ENCODE measurements at regions not wholly inside any gene's neighbourhood (a gene's known extent, or its start where the extent isn't known, plus 50 kb on each side); places are given as distances from the start of the nearest gene placed in this dataset.

GRCh38 chr6:153208706-153209105, 77.6 kb upstream of the RGS17 start:
- DNase-seq, result no peak

GRCh38 chr6:153207617-153208016, 76.5 kb upstream of the RGS17 start:
- no peak for DNase-seq

GRCh38 chr6:153207006-153207405, 75.9 kb upstream of the RGS17 start:
- DNase-seq, result no peak

- DNase-seq, result no peak
Observed at GRCh38 chr6:153192943-153193885, 62.1 kb upstream of the RGS17 start.

- no peak for DNase-seq
Observed at GRCh38 chr6:153183925-153184324, 52.8 kb upstream of the RGS17 start.

Data from NCI-H226 (cell line).